ENCODE measurements at regions not wholly inside any gene's neighbourhood (a gene's known extent, or its start where the extent isn't known, plus 50 kb on each side); places are given as distances from the start of the nearest gene placed in this dataset.
A peak's percentile ranks its signal among the peaks of the same experiment; 100 is the strongest.

- intact Hi-C loops (cut with DNase I; ENCODE audit: low total_unique reads) = no loop called here
- WGBS, 2 donors (ENCODE audit: low coverage in 1 of 2) = 79% methylated on average over 23 of the region's 23 CpGs; no CpG with 5 or more reads in 1 of the 2 donors
- no peaks in the 10 kb centered on the region for H3K9me3 ChIP-seq
- H3K27me3 ChIP-seq = peaks cover 17% of the 10 kb centered on the region
- no peak for DNase-seq
- in situ Hi-C loops (cut with MboI; ENCODE audit: low pct_ligation_motif_present in 1 of 4, low pct_unique_long_range_greater_than_20kb in 1 of 4, low sequenced_read_pairs in 3 of 4) = no loop called here
- peak overlapping the region in 1 of 4 donors; percentile 9 for H3K27ac ChIP-seq
- no peaks in the 10 kb centered on the region for H3K36me3 ChIP-seq
- TF ChIP-seq EP300 (IDR thresholded peaks at IDR 0.05; ENCODE audit: low read depth) = no peak
- peak in 2 of 3 donors; percentile 20 to 39 for TF ChIP-seq POLR2AphosphoS5 (IDR thresholded peaks at IDR 0.05)
- TF ChIP-seq, protein P1, sequence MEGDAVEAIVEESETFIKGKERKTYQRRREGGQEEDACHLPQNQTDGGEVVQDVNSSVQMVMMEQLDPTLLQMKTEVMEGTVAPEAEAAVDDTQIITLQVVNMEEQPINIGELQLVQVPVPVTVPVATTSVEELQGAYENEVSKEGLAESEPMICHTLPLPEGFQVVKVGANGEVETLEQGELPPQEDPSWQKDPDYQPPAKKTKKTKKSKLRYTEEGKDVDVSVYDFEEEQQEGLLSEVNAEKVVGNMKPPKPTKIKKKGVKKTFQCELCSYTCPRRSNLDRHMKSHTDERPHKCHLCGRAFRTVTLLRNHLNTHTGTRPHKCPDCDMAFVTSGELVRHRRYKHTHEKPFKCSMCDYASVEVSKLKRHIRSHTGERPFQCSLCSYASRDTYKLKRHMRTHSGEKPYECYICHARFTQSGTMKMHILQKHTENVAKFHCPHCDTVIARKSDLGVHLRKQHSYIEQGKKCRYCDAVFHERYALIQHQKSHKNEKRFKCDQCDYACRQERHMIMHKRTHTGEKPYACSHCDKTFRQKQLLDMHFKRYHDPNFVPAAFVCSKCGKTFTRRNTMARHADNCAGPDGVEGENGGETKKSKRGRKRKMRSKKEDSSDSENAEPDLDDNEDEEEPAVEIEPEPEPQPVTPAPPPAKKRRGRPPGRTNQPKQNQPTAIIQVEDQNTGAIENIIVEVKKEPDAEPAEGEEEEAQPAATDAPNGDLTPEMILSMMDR (IDR thresholded peaks at IDR 0.05) = no peak
- no peak overlapping the region for H3K4me3 ChIP-seq
- H3K4me1 ChIP-seq = peaks cover 0 to 6% (median 0%) of the 10 kb centered on the region in 4 donors
Observed at GRCh38 chr17:77676237-77676661, 282.3 kb upstream of the TNRC6C start.

DNA sequence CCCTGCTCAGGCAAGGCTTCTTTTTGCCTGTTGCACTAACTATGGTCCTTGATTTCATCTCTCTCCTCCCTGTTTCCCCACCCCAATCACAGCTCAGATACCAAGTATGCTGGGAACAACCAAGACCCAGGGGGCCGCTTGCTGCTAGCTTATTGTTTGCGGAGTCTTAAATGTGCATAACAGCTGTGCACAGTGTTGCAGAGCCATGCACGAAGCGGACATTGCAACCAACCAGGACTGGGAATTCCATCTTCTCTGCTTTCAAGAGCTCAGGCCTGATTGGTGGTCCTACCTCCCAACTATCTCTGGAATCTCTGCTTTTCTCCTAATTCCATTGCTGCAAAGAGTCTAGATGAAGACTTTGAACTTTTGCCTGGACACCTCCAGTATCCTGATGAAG is 281.3 kb upstream of the TNRC6C start:
- in situ Hi-C loops (cut with MboI; ENCODE audit: low pct_ligation_motif_present in 1 of 4, low pct_unique_long_range_greater_than_20kb in 1 of 4, low sequenced_read_pairs in 3 of 4) = no loop called here
- TF ChIP-seq, protein P1 (IDR thresholded peaks at IDR 0.05) = no peak
- TF ChIP-seq POLR2A (IDR thresholded peaks at IDR 0.05) = no peak
- TF ChIP-seq POLR2AphosphoS5 (IDR thresholded peaks at IDR 0.05) = no peak
- TF ChIP-seq EP300 (IDR thresholded peaks at IDR 0.05; ENCODE audit: low read depth) = no peak
- Histone ChIP-seq H3K4me3 (no peak overlapping the region), H3K4me1 (peaks cover 0 to 8% (median 1%) of the 10 kb centered on the region in 4 donors), H3K36me3 (no peaks in the 10 kb centered on the region), H3K27me3 (peaks cover 17% of the 10 kb centered on the region), H3K9me3 (no peaks in the 10 kb centered on the region), H3K27ac (no peak overlapping the region)
- 88% methylated on average over 4 of the region's 4 CpGs; no CpG with 5 or more reads in 1 of the 2 donors for WGBS, 2 donors (ENCODE audit: low coverage in 1 of 2)
- DNase-seq = no peak
- intact Hi-C loops (cut with DNase I; ENCODE audit: low total_unique reads) = no loop called here

DNA sequence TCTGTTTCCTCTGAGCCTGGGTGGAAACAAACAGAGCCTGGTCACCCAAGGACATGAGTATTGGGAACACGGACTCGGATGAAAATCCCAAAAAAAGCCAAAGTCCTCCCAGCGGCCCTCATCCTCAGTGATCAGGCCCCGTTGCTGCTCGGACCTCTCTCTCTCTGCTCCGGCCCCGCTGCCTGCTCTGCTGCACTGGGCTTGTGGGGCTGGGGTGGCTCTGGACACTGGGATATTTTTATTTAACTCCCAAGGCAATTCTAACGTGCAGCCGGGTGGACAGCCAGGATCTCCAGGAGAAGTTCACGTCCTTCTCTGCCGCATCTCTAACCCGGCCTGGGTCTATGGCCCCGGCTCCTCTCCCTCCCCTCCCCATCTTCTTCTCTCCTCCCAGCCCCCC is 280.9 kb upstream of the TNRC6C start:
- intact Hi-C loops (cut with DNase I; ENCODE audit: low total_unique reads) = no loop called here
- Histone ChIP-seq H3K27me3 (peaks cover 13% of the 10 kb centered on the region), H3K9me3 (no peaks in the 10 kb centered on the region), H3K27ac (no peak overlapping the region), H3K4me1 (peaks cover 0 to 10% (median 2%) of the 10 kb centered on the region in 4 donors), H3K36me3 (no peaks in the 10 kb centered on the region), H3K4me3 (no peak overlapping the region)
- WGBS, 2 donors (ENCODE audit: low coverage in 1 of 2) = 83 to 87% methylated on average over 3 to 13 of the region's 13 CpGs
- TF ChIP-seq EP300 (IDR thresholded peaks at IDR 0.05; ENCODE audit: low read depth) = no peak
- TF ChIP-seq POLR2AphosphoS5 (IDR thresholded peaks at IDR 0.05) = no peak
- no peak for TF ChIP-seq POLR2A (IDR thresholded peaks at IDR 0.05)
- TF ChIP-seq, protein P1 (IDR thresholded peaks at IDR 0.05) = no peak
- in situ Hi-C loops (cut with MboI; ENCODE audit: low pct_ligation_motif_present in 1 of 4, low pct_unique_long_range_greater_than_20kb in 1 of 4, low sequenced_read_pairs in 3 of 4) = no loop called here
- no peak for DNase-seq

GRCh38 chr17:77679589-77679988 is 278.9 kb upstream of the TNRC6C start:
- WGBS, 2 donors (ENCODE audit: low coverage in 1 of 2) = 85 to 87% methylated on average over 3 to 9 of the region's 9 CpGs
- intact Hi-C loops (cut with DNase I; ENCODE audit: low total_unique reads) (no loop called here), in situ Hi-C loops (cut with MboI; ENCODE audit: low pct_ligation_motif_present in 1 of 4, low pct_unique_long_range_greater_than_20kb in 1 of 4, low sequenced_read_pairs in 3 of 4) (no loop called here)

More at GRCh38 chr17:77679589-77679988, 278.9 kb upstream of the TNRC6C start:
- TF ChIP-seq EP300 (IDR thresholded peaks at IDR 0.05; ENCODE audit: low read depth) (no peak), POLR2AphosphoS5 (IDR thresholded peaks at IDR 0.05) (no peak), POLR2A (IDR thresholded peaks at IDR 0.05) (no peak)
- TF ChIP-seq, protein P1 (IDR thresholded peaks at IDR 0.05) = no peak
- Histone ChIP-seq H3K27me3 (peaks cover 11% of the 10 kb centered on the region), H3K9me3 (no peaks in the 10 kb centered on the region), H3K36me3 (no peaks in the 10 kb centered on the region), H3K4me1 (peaks cover 0 to 10% (median 2%) of the 10 kb centered on the region in 4 donors), H3K4me3 (no peak overlapping the region), H3K27ac (no peak overlapping the region)
- no peak for DNase-seq

Data from transverse colon (tissue), 4 donors.